T-cell (primary cell): ENCODE measurements at regions not wholly inside any gene's neighbourhood (a gene's known extent, or its start where the extent isn't known, plus 50 kb on each side); places are given as distances from the start of the nearest gene placed in this dataset.

Experiments
- ATAC-seq, 4 experiments: fragments of 200-7000 bp in 3 of 4; fragments of 150-1000 bp in 1 of 4; cut with Tn5 transposase; replicated peaks in 1 of 4; 1 replicate in 3 of 4; 2 replicates in 1 of 4; pipeline ENCODE4 v1.10.0; 2021; ENCODE audit warnings: moderate library complexity in 3 of 4, mild to moderate bottlenecking in 2 of 4, moderate number of reproducible peaks in 1 of 4
- CTCF ChIA-PET, 2 donors: fragments of 300-600 bp; sonication (Branson Sonifier 250); formaldehyde crosslinking; loops; one replicate each; lab custom pipeline; 2022; ENCODE audit warnings: antibody characterized with exemption in 2 of 2; lab: Charles Lee
- POLR2A ChIA-PET, 2 donors: fragments of 300-600 bp; sonication (Branson Sonifier 250); formaldehyde crosslinking; loops; one replicate each; lab custom pipeline; 2022; ENCODE audit warnings: antibody characterized with exemption in 2 of 2; lab: Charles Lee
- DNase-seq, 35 experiments: peaks; one replicate each; pipeline versions ENCODE4 v3.0.0 to v3.0.0-alpha.2; 2013 to 2023
- H3K27ac ChIP-seq: one replicate; pipeline ENCODE4 v1.5.1; 2013; ENCODE audit warnings: low read length
- H3K27me3 ChIP-seq, 2 experiments: replicated peaks in 1 of 2; 1 replicate in 1 of 2; 2 replicates in 1 of 2; pipeline versions ENCODE4 v1.6.1 to v1.7.0; 2013; ENCODE audit warnings: low read length in 1 of 2, mixed read lengths in 1 of 2; ENCODE audit not compliant: control insufficient read depth in 2 of 2, insufficient read depth in 2 of 2; ENCODE audit errors: extremely low read depth in 1 of 2
- H3K36me3 ChIP-seq, 2 donors: 1 replicate in 1 of 2; 2 replicates in 1 of 2; pipeline versions ENCODE4 v1.6.1 to v1.7.0; 2013; ENCODE audit warnings: low read length in 1 of 2; ENCODE audit not compliant: control insufficient read depth in 2 of 2, insufficient read depth in 1 of 2; ENCODE audit errors: extremely low read depth in 1 of 2
- H3K4me1 ChIP-seq, 2 experiments: 1 replicate in 1 of 2; 2 replicates in 1 of 2; pipeline versions ENCODE4 v1.6.1 to v1.7.0; 2013; ENCODE audit warnings: low read length in 2 of 2, mixed read lengths in 1 of 2; ENCODE audit not compliant: insufficient read depth in 2 of 2, control insufficient read depth in 1 of 2; ENCODE audit errors: extremely low read depth in 1 of 2
- H3K4me3 ChIP-seq, 2 donors: 1 replicate in 1 of 2; 2 replicates in 1 of 2; pipeline versions ENCODE4 v1.5.1 to v1.7.0; 2013; ENCODE audit warnings: mild to moderate bottlenecking in 2 of 2, low read length in 1 of 2, moderate library complexity in 1 of 2; ENCODE audit not compliant: control insufficient read depth in 1 of 2; ENCODE audit errors: extremely low read depth in 1 of 2
- H3K9me3 ChIP-seq: 2 replicates; pipeline ENCODE4 v1.7.0; 2013
- H3K27ac Mint-ChIP-seq, 2 donors: one replicate each; pipeline ENCODE4 v1.8.0; 2020 to 2021; ENCODE audit warnings: mild to moderate bottlenecking in 2 of 2, mixed read lengths in 2 of 2
- H3K27me3 Mint-ChIP-seq, 2 donors: one replicate each; pipeline ENCODE4 v1.8.0; 2021 to 2022; ENCODE audit warnings: mixed read lengths in 2 of 2
- H3K36me3 Mint-ChIP-seq: one replicate; pipeline ENCODE4 v1.8.0; 2021; ENCODE audit warnings: mixed read lengths
- H3K4me1 Mint-ChIP-seq, 3 donors: one replicate each; pipeline ENCODE4 v1.8.0; 2020 to 2022; ENCODE audit warnings: mixed read lengths in 3 of 3, mild to moderate bottlenecking in 1 of 3
- H3K4me3 Mint-ChIP-seq, 3 donors: one replicate each; pipeline ENCODE4 v1.8.0; 2020 to 2022; ENCODE audit warnings: mild to moderate bottlenecking in 3 of 3, mixed read lengths in 3 of 3, moderate library complexity in 3 of 3
- H3K9me3 Mint-ChIP-seq, 3 donors: one replicate each; pipeline ENCODE4 v1.8.0; 2020 to 2022; ENCODE audit warnings: mixed read lengths in 3 of 3
- WGBS: methylation state at CpG from one replicate; pipeline ENCODE4 v1.1.5; 2013; ENCODE audit warnings: missing lambda C conversion rate; ENCODE audit not compliant: insufficient coverage; 5-methylcytosine and 5-hydroxymethylcytosine counted together

- H3K4me1 Mint-ChIP-seq: no peaks in the 10 kb centered on the region
- H3K9me3 Mint-ChIP-seq: peaks cover 0 to 3% (median 0%) of the 10 kb centered on the region in 3 donors
- no peaks in the 10 kb centered on the region for H3K9me3 ChIP-seq
- no peak for ATAC-seq
- WGBS: no CpG with 5 or more reads among the region's 2 CpGs
- H3K36me3 ChIP-seq: no peaks in the 10 kb centered on the region
- H3K4me3 ChIP-seq: no peak overlapping the region
- H3K36me3 Mint-ChIP-seq: no peaks in the 10 kb centered on the region
- no peak overlapping the region for H3K27ac ChIP-seq
- no peaks in the 10 kb centered on the region for H3K27me3 ChIP-seq
- no peak overlapping the region for H3K27ac Mint-ChIP-seq
- DNase-seq: no peak
- H3K27me3 Mint-ChIP-seq: no peaks in the 10 kb centered on the region
- POLR2A ChIA-PET: no interaction called here
- H3K4me1 ChIP-seq: no peaks in the 10 kb centered on the region
- no peak overlapping the region for H3K4me3 Mint-ChIP-seq
- CTCF ChIA-PET: no interaction called here
Observed at GRCh38 chr4:124417371-124417770, 295.2 kb downstream of the ANKRD50 start.

DNA sequence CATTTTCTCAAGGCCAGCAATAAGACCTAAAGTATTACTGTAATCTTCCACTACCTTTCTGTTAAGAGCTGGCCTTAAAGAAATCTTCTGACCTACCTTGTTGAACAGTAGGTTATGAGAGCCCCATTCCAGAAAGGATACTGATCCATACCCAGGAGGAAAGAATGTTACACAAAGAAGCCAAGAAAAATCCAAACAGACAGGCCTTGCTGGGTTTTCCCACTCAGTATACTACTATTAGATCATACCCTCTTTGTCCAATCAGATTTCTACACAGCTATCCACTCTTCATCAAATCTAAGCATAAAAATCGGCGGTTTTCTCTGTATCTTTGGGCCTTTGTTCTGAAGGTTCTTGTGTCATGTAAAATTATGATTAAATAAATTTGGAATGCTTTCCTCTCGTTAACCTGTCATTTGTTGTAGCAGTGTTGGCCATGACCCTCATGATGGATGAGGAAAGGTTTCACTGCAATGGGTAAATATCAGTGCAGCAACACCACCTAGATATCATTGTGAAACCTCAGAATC is 292.3 kb downstream of the ANKRD50 start:
- Mint-ChIP-seq H3K4me1 (no peaks in the 10 kb centered on the region), H3K27me3 (no peaks in the 10 kb centered on the region), H3K4me3 (no peak overlapping the region), H3K9me3 (peaks cover 0 to 3% (median 0%) of the 10 kb centered on the region in 3 donors), H3K36me3 (no peaks in the 10 kb centered on the region), H3K27ac (no peak overlapping the region)
- no peak for DNase-seq
- no peaks in the 10 kb centered on the region for H3K9me3 ChIP-seq
- ChIA-PET POLR2A (no interaction called here), CTCF (no interaction called here)
- no peak overlapping the region for H3K27ac ChIP-seq
- H3K4me3 ChIP-seq: no peak overlapping the region
- H3K4me1 ChIP-seq: no peaks in the 10 kb centered on the region
- no peaks in the 10 kb centered on the region for H3K36me3 ChIP-seq
- no peaks in the 10 kb centered on the region for H3K27me3 ChIP-seq
- no CpG with 5 or more reads among the region's 3 CpGs for WGBS
- no peak for ATAC-seq

DNA sequence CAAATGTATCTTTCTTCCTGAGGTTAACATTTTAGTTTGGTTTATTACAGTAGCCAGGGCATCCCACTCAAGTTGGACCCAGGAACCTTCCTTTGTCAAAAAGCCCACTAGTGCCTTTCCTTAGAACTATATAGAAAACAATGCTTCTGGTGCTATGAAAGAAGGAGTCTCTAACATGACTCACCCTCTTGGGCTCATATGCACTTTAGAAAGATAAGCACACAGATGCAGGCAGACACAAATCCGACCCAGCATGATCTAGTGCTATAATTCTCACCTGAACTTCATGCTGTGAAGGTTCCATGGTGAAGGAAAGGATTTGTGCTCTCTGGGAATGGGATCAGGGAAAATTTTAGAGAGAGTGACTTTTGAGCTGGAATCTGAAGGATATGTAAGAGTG is 289.4 kb downstream of the ANKRD50 start:
- Mint-ChIP-seq H3K4me1 (no peaks in the 10 kb centered on the region), H3K27ac (no peak overlapping the region)

GRCh38 chr4:124426279-124426678 is 286.3 kb downstream of the ANKRD50 start:
- ATAC-seq: no peak
- ChIA-PET POLR2A (no interaction called here), CTCF (no interaction called here)
- DNase-seq: no peak
- WGBS: no CpG with 5 or more reads among the region's 1 CpG
- no peaks in the 10 kb centered on the region for H3K4me1 ChIP-seq
- H3K27me3 Mint-ChIP-seq: no peaks in the 10 kb centered on the region
- H3K4me1 Mint-ChIP-seq: no peaks in the 10 kb centered on the region
- no peak overlapping the region for H3K4me3 ChIP-seq
- no peaks in the 10 kb centered on the region for H3K36me3 Mint-ChIP-seq
- no peak overlapping the region for H3K4me3 Mint-ChIP-seq
- H3K9me3 ChIP-seq: no peaks in the 10 kb centered on the region
- no peaks in the 10 kb centered on the region for H3K9me3 Mint-ChIP-seq
- no peaks in the 10 kb centered on the region for H3K27me3 ChIP-seq
- H3K27ac ChIP-seq: no peak overlapping the region
- no peaks in the 10 kb centered on the region for H3K36me3 ChIP-seq
- H3K27ac Mint-ChIP-seq: no peak overlapping the region

More for the DNA sequence above, 289.4 kb downstream of the ANKRD50 start:
- H3K4me1 ChIP-seq: no peaks in the 10 kb centered on the region
- Mint-ChIP-seq H3K27me3 (no peaks in the 10 kb centered on the region), H3K36me3 (no peaks in the 10 kb centered on the region), H3K9me3 (no peaks in the 10 kb centered on the region), H3K4me3 (no peak overlapping the region)
- H3K27ac ChIP-seq: no peak overlapping the region
- no peaks in the 10 kb centered on the region for H3K9me3 ChIP-seq
- ATAC-seq (no peak), DNase-seq (no peak)
- H3K36me3 ChIP-seq: no peaks in the 10 kb centered on the region
- H3K27me3 ChIP-seq: no peaks in the 10 kb centered on the region
- ChIA-PET CTCF (no interaction called here), POLR2A (no interaction called here)
- no peak overlapping the region for H3K4me3 ChIP-seq
- WGBS: no CpG with 5 or more reads among the region's 1 CpG

DNA sequence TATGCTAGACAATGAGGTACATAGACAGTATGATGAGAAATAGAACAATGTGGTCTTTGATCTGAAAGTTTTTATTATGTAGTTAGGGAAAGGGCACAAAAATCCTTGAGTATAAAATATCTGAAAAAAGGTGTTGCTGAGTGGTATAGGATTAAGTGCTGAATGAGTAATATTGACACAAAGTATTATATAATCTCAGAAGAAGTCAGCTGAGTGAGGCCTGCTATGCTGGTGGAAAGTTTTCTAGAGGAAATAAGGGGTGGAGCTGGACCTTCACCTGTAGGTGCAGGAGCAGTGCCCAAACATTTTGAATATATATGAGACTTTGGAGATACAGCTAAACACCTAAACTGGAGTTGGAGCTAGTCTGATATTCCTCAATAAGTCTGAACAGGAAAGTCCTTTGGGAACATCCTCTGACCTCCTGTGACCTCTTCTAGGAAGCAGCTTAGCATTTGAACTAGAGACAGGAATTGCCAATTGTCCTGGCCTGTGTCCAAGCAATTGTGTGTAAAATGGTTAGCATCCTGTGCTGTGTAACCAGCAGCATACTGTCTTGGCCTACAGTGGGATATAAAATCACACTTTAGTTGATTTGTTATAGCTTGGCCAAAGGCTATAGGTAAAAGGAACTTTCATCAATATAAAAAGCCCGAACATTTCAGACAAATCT is 285.3 kb downstream of the ANKRD50 start:
- no peaks in the 10 kb centered on the region for H3K4me1 ChIP-seq
- no peaks in the 10 kb centered on the region for H3K9me3 Mint-ChIP-seq
- H3K9me3 ChIP-seq: no peaks in the 10 kb centered on the region
- no peaks in the 10 kb centered on the region for H3K4me1 Mint-ChIP-seq
- no peaks in the 10 kb centered on the region for H3K36me3 Mint-ChIP-seq
- H3K27me3 Mint-ChIP-seq: no peaks in the 10 kb centered on the region
- no peaks in the 10 kb centered on the region for H3K36me3 ChIP-seq
- ChIA-PET POLR2A (no interaction called here), CTCF (interaction anchor here in 1 of 2 donors (0.6 kb wide), 1 partner anchor 470 kb away, joined by 3 read pairs; no protein-coding TSS in a partner anchor)
- no peak overlapping the region for H3K4me3 ChIP-seq
- no peak overlapping the region for H3K27ac Mint-ChIP-seq
- DNase-seq: no peak
- ATAC-seq: no peak
- no peaks in the 10 kb centered on the region for H3K27me3 ChIP-seq
- no CpG with 5 or more reads among the region's 1 CpG for WGBS
- H3K27ac ChIP-seq: no peak overlapping the region
- H3K4me3 Mint-ChIP-seq: no peak overlapping the region

DNA sequence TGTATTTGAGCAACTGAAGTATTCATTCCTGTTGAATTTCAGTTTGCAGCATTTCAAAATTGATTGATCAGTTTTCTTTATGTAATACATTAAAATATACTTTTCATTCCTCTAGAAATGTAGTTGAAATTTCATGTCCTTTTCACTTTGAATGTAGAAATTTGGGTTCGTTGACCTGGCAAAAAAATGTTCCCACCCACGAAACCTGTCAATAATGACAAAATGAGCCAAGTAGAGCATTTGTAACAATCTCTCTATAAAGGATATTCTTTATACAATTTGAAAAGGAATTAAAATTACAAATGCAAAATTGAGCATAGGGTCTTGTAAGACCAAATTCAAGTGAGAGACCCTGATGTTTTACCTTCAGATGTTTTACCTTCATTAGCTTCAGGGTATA is 283.9 kb downstream of the ANKRD50 start:
- ChIA-PET POLR2A (no interaction called here), CTCF (no interaction called here)
- H3K4me3 ChIP-seq: no peak overlapping the region
- H3K27ac ChIP-seq: no peak overlapping the region
- no peaks in the 10 kb centered on the region for H3K27me3 Mint-ChIP-seq
- H3K27ac Mint-ChIP-seq: no peak overlapping the region
- no peak overlapping the region for H3K4me3 Mint-ChIP-seq
- H3K27me3 ChIP-seq: no peaks in the 10 kb centered on the region
- no peaks in the 10 kb centered on the region for H3K9me3 Mint-ChIP-seq
- ATAC-seq (no peak), DNase-seq (no peak)
- H3K4me1 ChIP-seq: no peaks in the 10 kb centered on the region
- H3K36me3 Mint-ChIP-seq: no peaks in the 10 kb centered on the region
- H3K9me3 ChIP-seq: no peaks in the 10 kb centered on the region
- no peaks in the 10 kb centered on the region for H3K4me1 Mint-ChIP-seq
- WGBS: no CpG with 5 or more reads among the region's 2 CpGs
- no peaks in the 10 kb centered on the region for H3K36me3 ChIP-seq
